SK-N-SH treated with all-trans-retinoic acid at 6 μM for 48 hours (cell line): ENCODE measurements at regions not wholly inside any gene's neighbourhood (a gene's known extent, or its start where the extent isn't known, plus 50 kb on each side); places are given as distances from the start of the nearest gene placed in this dataset.
"Not testable (repeated sequence)": the region's sequence is repeated elsewhere in the genome, so short reads cannot be mapped to it uniquely, and the experiment has no call there.

ENCODE experiments used
- CSDC2 ChIP-seq: fragments of 250-450 bp; sonication (Bioruptor Pico); IDR thresholded peaks from 2 replicates; pipeline ENCODE4 v1.5.0; 2020; ENCODE audit warnings: mild to moderate bottlenecking, moderate library complexity
- OSR1 ChIP-seq: fragments of 250-450 bp; sonication (Bioruptor Pico); IDR thresholded peaks from 2 replicates; pipeline ENCODE4 v1.8.0; 2022; ENCODE audit warnings: moderate library complexity, mild to moderate bottlenecking, inconsistent platforms
- ZFP3 ChIP-seq: fragments of 250-450 bp; sonication (Bioruptor Pico); IDR thresholded peaks from 2 replicates; pipeline ENCODE4 v1.5.0; 2020; ENCODE audit warnings: mild to moderate bottlenecking, moderate library complexity
- ZNF565 ChIP-seq: fragments of 450-650 bp; formaldehyde crosslinking; conservative IDR thresholded peaks from 2 replicates; pipeline ENCODE4 v1.5.0; 2020; ENCODE audit warnings: low read depth, mild to moderate bottlenecking, moderate library complexity

GRCh38 chr1:121075254-121075805 lies 108.8 kb downstream of the FAM72B start:
- TF ChIP-seq ZFP3, OSR1, CSDC2, ZNF565 (CRISPR knock-in tag): not testable (repeated sequence)
